Activated CD8-positive, alpha-beta memory T cell treated with anti-CD3 and anti-CD28 coated beads, Interleukin-2, amount 50 U/mL, for 1 hour (primary cell): ENCODE measurements at regions not wholly inside any gene's neighbourhood (a gene's known extent, or its start where the extent isn't known, plus 50 kb on each side); places are given as distances from the start of the nearest gene placed in this dataset.

ENCODE experiments used
- DNase-seq: peaks from one replicate; pipeline ENCODE4 v3.0.0-alpha.2; 2020; ENCODE audit errors: extremely low read depth

GRCh38 chr20:51335329-51335841 is 207.1 kb downstream of the NFATC2 start:
- DNase-seq = no peak

- no peak for DNase-seq
Measured at GRCh38 chr20:51334609-51335008, 207.9 kb downstream of the NFATC2 start.

GRCh38 chr20:51333971-51334370 is 208.5 kb downstream of the NFATC2 start:
- DNase-seq = no peak

- DNase-seq = no peak
Measured at GRCh38 chr20:51333446-51333845, 209.1 kb downstream of the NFATC2 start.

- no peak for DNase-seq
Measured at GRCh38 chr20:51331481-51331880, 211.0 kb downstream of the NFATC2 start.

- DNase-seq = no peak
Measured at GRCh38 chr20:51329845-51330244, 212.7 kb downstream of the NFATC2 start.

- DNase-seq = no peak
Measured at GRCh38 chr20:51327251-51327841, 215.2 kb downstream of the NFATC2 start.

GRCh38 chr20:51326201-51326819 is 216.2 kb downstream of the NFATC2 start:
- no peak for DNase-seq

GRCh38 chr20:51322164-51322707 is 220.3 kb downstream of the NFATC2 start:
- no peak for DNase-seq

GRCh38 chr20:51321343-51322163 is 221.0 kb downstream of the NFATC2 start:
- DNase-seq = no peak

- DNase-seq = no peak
Measured at GRCh38 chr20:51319522-51319921, 223.0 kb downstream of the NFATC2 start.

GRCh38 chr20:51318058-51318949 is 224.2 kb downstream of the NFATC2 start:
- no peak for DNase-seq

- DNase-seq = no peak
Measured at GRCh38 chr20:51315390-51315789, 227.1 kb downstream of the NFATC2 start.

- no peak for DNase-seq
Measured at GRCh38 chr20:51313358-51313827, 229.1 kb downstream of the NFATC2 start.

GRCh38 chr20:51312480-51312783 is 230.1 kb downstream of the NFATC2 start:
- DNase-seq = no peak

- DNase-seq = no peak
Measured at GRCh38 chr20:51311636-51312479, 230.7 kb downstream of the NFATC2 start.

GRCh38 chr20:51310216-51310615 is 232.3 kb downstream of the NFATC2 start:
- no peak for DNase-seq

- no peak for DNase-seq
Measured at GRCh38 chr20:51309128-51309527, 233.4 kb downstream of the NFATC2 start.

- DNase-seq = peak; percentile 26
Measured at GRCh38 chr20:51306521-51307358, 235.8 kb downstream of the NFATC2 start.

GRCh38 chr20:51306081-51306480 is 236.4 kb downstream of the NFATC2 start:
- no peak for DNase-seq
